Stimulated activated CD4-positive, alpha-beta T cell treated with anti-CD3 and anti-CD28 coated beads, TNF-alpha, amount 100 ng/mL, for 4 hours (primary cell): ENCODE measurements at regions not wholly inside any gene's neighbourhood (a gene's known extent, or its start where the extent isn't known, plus 50 kb on each side); places are given as distances from the start of the nearest gene placed in this dataset.

Experiments used
- DNase-seq, 3 experiments: peaks; one replicate each; pipeline ENCODE4 v3.0.0-alpha.2; 2020; ENCODE audit warnings: low read depth in 3 of 3

GRCh38 chr21:31413698-31414097 is 69.6 kb upstream of the TIAM1 start:
- DNase-seq: no peak

- no peak for DNase-seq
Measured at GRCh38 chr21:31410499-31411131, 66.6 kb upstream of the TIAM1 start.

GRCh38 chr21:31409831-31410487 is 65.9 kb upstream of the TIAM1 start:
- DNase-seq: no peak

GRCh38 chr21:31408301-31409088 is 64.4 kb upstream of the TIAM1 start:
- no peak for DNase-seq

GRCh38 chr21:31406510-31406909 is 62.4 kb upstream of the TIAM1 start:
- DNase-seq: no peak

GRCh38 chr21:31405604-31406003 is 61.5 kb upstream of the TIAM1 start:
- DNase-seq: no peak

- no peak for DNase-seq
Measured at GRCh38 chr21:31403596-31404333, 59.7 kb upstream of the TIAM1 start.

GRCh38 chr21:31399591-31399990 is 55.5 kb upstream of the TIAM1 start:
- DNase-seq: no peak

- DNase-seq: no peak
Measured at GRCh38 chr21:31398574-31398973, 54.5 kb upstream of the TIAM1 start.

- DNase-seq: no peak
Measured at GRCh38 chr21:31397939-31398338, 53.9 kb upstream of the TIAM1 start.

- no peak for DNase-seq
Measured at GRCh38 chr21:31397515-31397926, 53.5 kb upstream of the TIAM1 start.

GRCh38 chr21:31397030-31397429 is 53.0 kb upstream of the TIAM1 start:
- DNase-seq: no peak

- no peak for DNase-seq
Measured at GRCh38 chr21:31396399-31396798, 52.3 kb upstream of the TIAM1 start.

GRCh38 chr21:31395791-31396190 is 51.7 kb upstream of the TIAM1 start:
- DNase-seq: no peak

GRCh38 chr21:31395268-31395667 is 51.2 kb upstream of the TIAM1 start:
- no peak for DNase-seq

- no peak for DNase-seq
Measured at GRCh38 chr21:31394309-31394708, 50.2 kb upstream of the TIAM1 start.
